ENCODE measurements at regions not wholly inside any gene's neighbourhood (a gene's known extent, or its start where the extent isn't known, plus 50 kb on each side); places are given as distances from the start of the nearest gene placed in this dataset.

- Histone ChIP-seq H3K27me3 (no peaks in the 10 kb centered on the region), H3K36me3 (no peaks in the 10 kb centered on the region), H3K27ac (no peak overlapping the region), H3K4me1 (peaks cover 0 to 13% (median 6%) of the 10 kb centered on the region in 4 donors), H3K4me3 (no peak overlapping the region), H3K9me3 (peaks cover 0 to 4% (median 3%) of the 10 kb centered on the region in 4 donors)
- intact Hi-C loops (cut with DNase I; ENCODE audit: low total_unique reads): no loop called here
- no peak for DNase-seq
- no peak for TF ChIP-seq POLR2A (IDR thresholded peaks at IDR 0.05)
- no peak for TF ChIP-seq EP300 (IDR thresholded peaks at IDR 0.05)
- no peak for TF ChIP-seq POLR2AphosphoS5 (IDR thresholded peaks at IDR 0.05)
- TF ChIP-seq CTCF (IDR thresholded peaks at IDR 0.05): no peak
- 92 to 98% (median 95%) methylated on average over 3 to 12 of the region's 12 CpGs for whole genome bisulfite sequencing, 5 donors
Observed at GRCh38 chr9:87084407-87084806, 137.1 kb upstream of the GAS1 start.

DNA sequence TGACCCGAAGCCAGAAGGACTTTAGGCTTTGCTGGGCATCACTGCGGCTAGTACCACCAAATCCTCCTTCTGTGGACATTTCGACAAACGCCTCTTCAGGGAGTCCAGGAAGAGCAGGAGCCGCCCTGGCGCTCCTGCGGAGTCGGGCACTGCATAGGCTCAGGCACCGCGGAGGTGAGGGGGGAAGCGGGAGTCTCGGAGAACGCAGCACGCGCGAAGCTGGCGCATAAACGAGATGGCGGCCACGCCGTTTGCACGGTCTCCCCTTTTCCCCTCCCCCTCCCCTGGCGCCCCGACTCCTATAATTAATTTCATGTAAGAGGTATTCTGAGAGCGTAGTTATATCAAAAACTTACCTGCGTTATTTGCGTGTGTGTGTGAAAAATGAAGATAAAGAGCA, 137.8 kb upstream of the GAS1 start:
- Histone ChIP-seq H3K4me1 (peaks cover 0 to 13% (median 6%) of the 10 kb centered on the region in 4 donors), H3K4me3 (no peak overlapping the region), H3K27me3 (no peaks in the 10 kb centered on the region), H3K9me3 (peaks cover 0 to 4% (median 3%) of the 10 kb centered on the region in 4 donors), H3K27ac (no peak overlapping the region), H3K36me3 (no peaks in the 10 kb centered on the region)
- intact Hi-C loops (cut with DNase I; ENCODE audit: low total_unique reads): no loop called here
- WGBS, 5 donors: 94 to 97% (median 95%) methylated on average over 27 of the region's 27 CpGs
- TF ChIP-seq POLR2AphosphoS5 (IDR thresholded peaks at IDR 0.05) (no peak), EP300 (IDR thresholded peaks at IDR 0.05) (no peak), CTCF (IDR thresholded peaks at IDR 0.05) (no peak), POLR2A (IDR thresholded peaks at IDR 0.05) (no peak)
- no peak for DNase-seq

DNA sequence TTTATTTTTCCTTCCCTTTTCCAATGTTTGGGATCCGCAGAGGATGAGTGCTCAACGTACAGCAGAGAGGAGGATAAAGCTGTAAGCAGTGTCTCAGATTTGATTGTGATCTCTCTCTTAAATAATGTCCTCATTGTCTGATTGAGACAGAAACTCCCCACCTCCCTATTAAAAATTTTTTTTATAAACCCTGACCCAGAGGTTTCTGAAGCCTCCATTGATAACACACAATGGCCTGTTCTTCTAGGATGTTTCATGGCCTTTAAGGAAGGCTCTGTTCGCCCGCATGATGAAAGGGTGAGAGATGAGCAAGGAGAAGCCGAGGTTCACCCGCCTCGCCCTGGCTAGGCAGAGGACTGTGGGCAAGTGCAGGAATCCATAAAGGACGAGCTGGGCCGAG, 138.2 kb upstream of the GAS1 start:
- H3K9me3 ChIP-seq: peaks cover 0 to 4% (median 3%) of the 10 kb centered on the region in 4 donors
- no peak for DNase-seq
- TF ChIP-seq POLR2AphosphoS5 (IDR thresholded peaks at IDR 0.05) (no peak), CTCF (IDR thresholded peaks at IDR 0.05) (no peak), POLR2A (IDR thresholded peaks at IDR 0.05) (no peak), EP300 (IDR thresholded peaks at IDR 0.05) (no peak)
- intact Hi-C loops (cut with DNase I; ENCODE audit: low total_unique reads): no loop called here
- H3K36me3 ChIP-seq: no peaks in the 10 kb centered on the region
- H3K4me1 ChIP-seq: peaks cover 0 to 13% (median 5%) of the 10 kb centered on the region in 4 donors
- 81 to 90% (median 86%) methylated on average over 9 of the region's 9 CpGs for WGBS, 5 donors
- H3K27ac ChIP-seq: no peak overlapping the region
- no peak overlapping the region for H3K4me3 ChIP-seq
- no peaks in the 10 kb centered on the region for H3K27me3 ChIP-seq

DNA sequence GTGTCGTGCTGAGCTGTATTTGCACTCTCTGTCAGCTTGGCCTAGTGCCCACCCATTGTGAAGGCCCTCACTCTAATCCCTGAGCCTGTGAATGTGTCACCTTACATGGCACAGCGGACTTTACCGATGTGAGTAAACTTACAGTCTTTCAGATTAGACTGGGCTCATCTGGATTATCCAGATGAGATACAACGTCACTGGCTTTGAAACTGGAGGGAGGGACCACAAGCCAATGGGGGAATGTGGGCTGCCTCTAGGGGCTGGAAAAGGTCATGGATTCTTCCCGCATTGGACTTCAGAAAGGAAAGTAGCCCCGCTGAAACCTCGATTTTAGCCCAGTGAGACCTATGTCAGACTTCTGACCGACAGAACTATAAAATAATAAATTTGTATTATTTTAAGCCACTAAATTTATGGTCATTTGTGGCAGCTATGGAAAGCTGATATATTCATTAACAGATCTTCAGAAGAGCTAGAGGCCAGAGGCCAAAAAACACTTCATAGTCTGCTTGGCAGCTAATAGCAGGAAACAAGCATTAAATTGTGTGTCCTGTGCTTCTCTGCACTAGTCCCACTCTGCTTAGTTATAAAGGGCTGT, 139.0 kb upstream of the GAS1 start:
- Histone ChIP-seq H3K4me1 (peaks cover 0 to 5% (median 1%) of the 10 kb centered on the region in 4 donors), H3K36me3 (no peaks in the 10 kb centered on the region), H3K9me3 (peaks cover 0 to 4% (median 3%) of the 10 kb centered on the region in 4 donors), H3K27me3 (no peaks in the 10 kb centered on the region), H3K27ac (no peak overlapping the region), H3K4me3 (no peak overlapping the region)
- intact Hi-C loops (cut with DNase I; ENCODE audit: low total_unique reads): no loop called here
- DNase-seq: peak in 1 of 2 donors; percentile 32
- WGBS, 5 donors: 73 to 88% (median 76%) methylated on average over 8 of the region's 8 CpGs
- TF ChIP-seq POLR2AphosphoS5 (IDR thresholded peaks at IDR 0.05): no peak
- TF ChIP-seq CTCF (IDR thresholded peaks at IDR 0.05): no peak
- no peak for TF ChIP-seq EP300 (IDR thresholded peaks at IDR 0.05)
- no peak for TF ChIP-seq POLR2A (IDR thresholded peaks at IDR 0.05)

Measured in stomach (tissue), 8 donors.